ENCODE measurements at regions not wholly inside any gene's neighbourhood (a gene's known extent, or its start where the extent isn't known, plus 50 kb on each side); places are given as distances from the start of the nearest gene placed in this dataset.

- no peak for TF ChIP-seq EZH2 (optimal IDR thresholded peaks at IDR 0.05; ENCODE audit: low read depth, low read length)
- TF ChIP-seq CTCF (IDR thresholded peaks at IDR 0.05; ENCODE audit: low read length) = no peak
These were observed 83.8 kb upstream of the TOX3 start for GRCh38 chr16:52630711-52631110.
